ENCODE measurements at regions not wholly inside any gene's neighbourhood (a gene's known extent, or its start where the extent isn't known, plus 50 kb on each side); places are given as distances from the start of the nearest gene placed in this dataset.

GRCh38 chr13:85675151-85675907, 123.9 kb downstream of the SLITRK6 start:
- no peak for TF ChIP-seq EZH2 (IDR thresholded peaks at IDR 0.05)
- no peak for TF ChIP-seq POLR2AphosphoS5 (IDR thresholded peaks at IDR 0.05; ENCODE audit: borderline replicate concordance, low read depth, low read length)
